Smooth muscle cell of the brain vasculature (primary cell): ENCODE measurements at regions not wholly inside any gene's neighbourhood (a gene's known extent, or its start where the extent isn't known, plus 50 kb on each side); places are given as distances from the start of the nearest gene placed in this dataset.

Source experiments
- DNase-seq: peaks from one replicate; pipeline ENCODE4 v3.0.0-alpha.2; 2012; ENCODE audit warnings: low read depth, low spot score

DNA sequence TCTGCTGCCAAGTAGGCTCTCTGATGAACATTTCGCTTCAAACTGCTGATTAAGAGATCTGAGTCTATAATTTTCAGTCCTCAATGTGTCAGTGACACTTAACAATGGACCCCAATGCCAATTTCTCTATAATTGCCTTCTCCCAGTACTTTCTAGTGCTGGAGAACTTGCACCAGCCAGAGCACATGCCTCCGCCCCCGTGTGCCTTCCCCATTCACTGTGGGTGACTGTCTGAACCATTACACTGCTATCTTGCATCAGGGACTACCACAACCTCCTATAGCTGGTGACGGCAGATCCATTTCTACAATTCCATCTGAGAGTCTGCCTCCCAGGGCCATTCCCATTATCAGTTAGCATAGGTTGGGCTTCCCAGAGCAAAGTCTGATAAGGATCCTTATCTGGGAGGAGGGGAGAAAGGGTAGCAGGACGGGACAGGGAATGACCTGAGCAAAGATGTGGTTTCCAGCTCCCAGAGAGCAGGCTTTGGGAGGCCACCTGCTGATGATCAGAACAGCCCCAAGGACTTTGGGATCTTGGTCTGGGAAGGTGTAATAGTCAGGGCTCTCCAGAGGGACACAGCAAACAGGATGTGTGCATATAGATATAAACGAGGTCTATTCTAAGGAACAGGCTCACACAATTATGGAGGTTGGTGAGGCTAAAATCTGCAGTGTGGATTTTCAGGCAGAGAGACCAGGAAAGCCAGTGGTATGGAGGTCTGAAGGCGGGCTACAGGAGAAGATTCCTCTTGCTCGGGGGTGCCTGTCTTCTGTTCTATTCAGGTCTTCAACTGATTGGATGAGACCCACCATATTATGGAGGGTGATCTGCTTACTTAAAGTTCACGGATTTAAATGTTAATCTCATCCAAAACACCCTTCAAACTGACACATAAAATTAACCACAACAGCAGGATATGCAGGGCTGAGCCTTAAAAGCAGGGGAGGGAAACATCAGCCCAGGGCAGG, 238.2 kb downstream of the PTPRU start:
- DNase-seq, result no peak

DNA sequence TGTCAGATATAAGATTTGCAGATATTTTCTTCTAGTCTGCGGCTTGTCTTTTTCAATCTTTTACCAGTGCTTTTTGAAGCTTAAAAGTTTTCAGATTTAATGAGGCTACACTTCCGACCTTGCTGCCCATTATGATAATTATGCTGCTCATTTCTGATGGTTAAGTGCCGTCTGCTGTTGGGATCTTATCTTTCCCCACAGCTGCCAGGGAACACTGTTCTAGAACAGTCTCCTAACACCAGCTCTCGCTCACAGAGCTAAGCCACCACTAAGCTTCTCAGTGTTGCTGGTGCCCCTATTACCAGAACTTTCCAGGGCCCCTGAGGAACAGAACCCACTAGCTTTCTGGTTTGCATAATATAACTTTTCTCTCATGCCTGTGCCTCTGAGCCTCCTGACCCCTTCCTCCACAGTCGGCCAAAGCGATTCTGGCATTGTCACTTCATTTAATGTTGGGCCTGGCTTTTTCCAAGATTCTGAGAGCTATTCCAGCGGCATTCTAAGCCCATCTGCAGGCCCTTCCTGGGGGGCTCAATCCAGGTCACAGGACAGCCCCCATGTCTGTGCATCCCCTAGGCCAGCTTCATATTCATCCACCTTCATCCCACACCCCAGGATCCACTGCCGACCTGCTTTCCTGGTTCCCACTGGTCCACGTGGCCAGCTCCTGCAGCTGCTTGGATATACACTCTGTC, 237.0 kb downstream of the PTPRU start:
- DNase-seq, result no peak

DNA sequence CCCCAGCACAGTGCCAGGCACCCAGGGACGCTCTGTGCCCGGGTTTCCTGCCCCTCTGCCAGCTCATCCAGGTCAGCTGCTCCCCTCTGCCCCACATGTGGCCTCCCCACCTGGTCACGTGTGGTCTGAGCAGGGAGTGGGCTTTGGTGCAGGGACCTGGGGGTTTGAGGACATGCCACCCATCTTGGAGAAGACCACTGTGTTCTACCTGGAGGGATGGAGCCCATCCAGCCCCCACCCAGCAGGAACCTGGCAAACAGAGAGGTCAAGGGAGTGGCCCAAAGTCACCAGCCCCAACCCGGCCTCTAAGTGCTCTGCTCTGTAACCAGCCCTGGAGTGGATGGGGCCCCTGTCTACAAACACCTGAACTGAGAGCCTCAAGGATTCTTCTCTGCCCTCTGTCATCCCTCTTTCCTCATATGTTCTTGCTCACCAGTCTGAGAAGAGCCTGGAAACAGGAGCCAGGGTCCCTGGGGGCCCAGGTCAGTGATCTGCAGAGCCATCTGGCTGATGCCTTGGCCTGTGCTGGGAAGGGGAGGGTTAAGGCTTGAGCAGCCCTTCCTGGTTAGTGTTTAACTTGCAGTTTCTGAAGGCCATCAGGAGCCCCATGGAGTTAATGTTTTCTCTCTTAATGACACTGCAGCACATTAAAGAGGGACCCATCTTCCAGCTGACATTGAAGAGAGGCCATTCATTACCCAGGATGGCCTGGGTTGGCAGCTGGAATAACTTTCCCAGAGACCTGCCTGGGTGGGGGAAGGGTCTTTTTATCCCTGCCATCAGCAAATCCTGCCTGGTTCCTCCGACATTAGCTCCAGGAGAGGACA, 235.4 kb downstream of the PTPRU start:
- DNase-seq, result no peak

DNA sequence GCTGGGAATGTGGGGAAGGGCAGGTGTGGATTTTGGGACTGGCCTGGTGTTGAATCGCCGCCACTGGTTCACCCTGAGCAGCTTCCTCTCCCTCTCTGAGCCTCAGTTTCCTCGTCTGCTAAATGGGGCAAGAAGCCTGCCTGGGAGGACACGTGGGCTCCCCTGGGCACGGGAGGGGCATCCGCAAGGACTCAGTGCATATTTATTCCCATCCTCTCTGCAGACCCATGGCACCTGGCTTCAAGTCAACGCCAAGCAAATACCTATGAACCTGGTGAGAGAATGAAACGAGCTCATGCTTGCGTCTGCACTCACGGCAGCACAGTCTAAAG, 234.4 kb downstream of the PTPRU start:
- no peak for DNase-seq

DNA sequence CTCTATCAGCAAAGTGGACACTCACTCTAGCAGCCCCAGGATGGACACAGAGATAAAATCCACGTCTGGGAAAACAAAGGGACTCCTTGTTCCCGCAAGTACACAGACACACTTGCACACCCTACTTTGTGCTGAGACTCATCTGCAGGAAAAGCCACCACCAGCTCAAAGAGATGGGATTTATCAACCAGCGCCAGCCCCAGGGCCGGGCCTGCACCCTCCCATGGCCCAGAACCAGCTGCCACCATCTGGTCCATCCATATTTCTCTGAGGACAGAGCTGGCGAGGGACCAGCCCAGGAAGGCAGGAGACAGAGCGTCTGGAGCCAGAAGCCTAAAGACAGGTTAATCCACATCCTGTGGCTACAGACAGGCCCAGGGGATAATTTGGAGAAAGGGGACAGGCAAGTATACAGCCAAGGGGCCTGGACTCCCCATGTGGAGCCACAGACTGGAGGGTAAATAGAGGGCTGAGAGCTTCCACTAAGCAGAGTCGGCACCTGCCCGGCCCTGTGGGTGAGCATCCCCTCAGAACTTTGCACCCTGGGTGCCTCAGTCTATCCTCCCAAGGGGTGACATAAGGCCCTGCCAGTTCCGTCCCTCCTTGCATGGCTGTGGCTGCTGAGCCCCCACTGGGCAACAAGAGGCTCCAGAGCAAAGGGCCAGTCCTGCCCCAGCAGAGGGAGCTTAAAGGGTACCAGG, 233.9 kb downstream of the PTPRU start:
- DNase-seq, result no peak

DNA sequence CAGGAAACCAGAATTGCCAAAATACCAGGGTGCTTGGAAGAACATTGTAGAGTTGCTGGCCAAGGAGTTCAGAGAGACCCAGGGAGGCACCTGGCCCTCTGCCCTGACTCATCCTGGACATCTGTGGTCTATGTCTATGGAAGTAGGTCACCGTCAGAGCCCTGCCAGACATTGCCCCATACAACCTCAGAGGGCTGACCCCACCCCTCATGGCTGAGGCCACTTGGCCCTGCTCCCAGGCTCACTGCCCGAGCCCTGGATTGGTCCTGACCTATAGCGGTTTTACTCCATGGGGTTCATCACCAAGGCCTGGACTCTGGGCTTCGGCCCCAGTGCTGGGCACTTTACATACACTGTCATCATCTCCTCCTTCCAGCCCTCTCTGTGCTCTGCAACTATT, 233.1 kb downstream of the PTPRU start:
- DNase-seq, result no peak

DNA sequence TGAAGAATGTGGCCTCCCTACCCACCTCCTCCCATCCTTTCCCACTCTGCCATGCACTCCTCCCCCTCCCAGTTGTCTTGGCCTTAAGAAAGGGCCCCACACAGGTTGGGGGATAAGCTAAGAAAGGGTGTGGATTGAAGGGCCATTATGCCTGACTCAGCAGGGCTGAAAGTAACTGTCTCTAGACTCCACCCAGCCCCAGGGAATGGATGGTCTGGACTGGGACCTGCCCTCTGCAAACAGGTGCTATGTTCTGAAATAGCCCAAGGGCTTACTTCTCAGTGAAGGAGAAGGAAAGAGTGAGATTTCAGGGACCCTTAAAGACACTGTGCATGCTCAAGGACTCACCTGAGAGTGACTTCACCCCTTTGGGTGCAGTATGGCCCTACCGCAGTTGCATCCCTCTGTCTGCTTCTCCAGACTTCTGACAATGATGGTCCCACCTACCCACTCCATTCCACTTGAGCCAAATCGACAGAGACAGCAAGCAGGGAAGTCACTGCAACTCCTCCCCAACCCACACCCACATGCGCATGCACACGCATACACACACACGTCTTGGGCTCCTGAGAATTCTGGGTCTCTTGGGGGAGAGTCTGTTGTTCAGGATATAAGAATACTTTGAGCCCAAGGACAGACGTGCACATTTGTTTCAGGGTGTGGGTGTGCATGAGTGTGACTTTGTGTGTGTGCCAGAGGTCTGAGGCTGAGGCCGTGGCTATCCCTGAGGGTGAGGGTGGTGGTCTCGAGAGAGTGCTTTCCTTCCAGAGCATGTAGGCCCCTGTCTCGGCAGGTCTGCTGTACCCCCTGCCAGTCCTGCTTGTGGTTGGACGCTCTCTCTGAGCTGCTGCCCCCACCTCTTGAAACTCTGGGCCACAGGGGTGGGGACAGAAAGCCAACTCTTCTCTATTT, 231.9 kb downstream of the PTPRU start:
- no peak for DNase-seq

DNA sequence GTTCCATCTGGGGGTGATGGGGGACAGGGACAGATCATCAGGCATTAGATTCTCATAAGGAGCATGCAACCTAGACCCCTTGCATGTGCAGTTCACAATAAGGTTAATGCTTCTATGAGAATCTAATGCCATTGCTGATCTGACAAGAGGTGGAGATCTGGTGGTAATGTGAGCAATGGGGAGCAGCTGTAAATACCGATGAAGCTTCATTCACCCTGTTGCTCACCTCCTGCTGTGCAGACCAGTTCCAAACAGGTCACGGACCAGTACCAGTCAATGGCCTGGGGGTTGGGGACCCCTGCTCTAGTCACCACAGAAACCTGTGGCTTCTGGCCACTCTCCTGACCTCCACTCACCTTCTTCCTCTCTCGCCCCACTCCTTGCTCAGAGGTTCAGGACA, 229.9 kb downstream of the PTPRU start:
- DNase-seq, result no peak

DNA sequence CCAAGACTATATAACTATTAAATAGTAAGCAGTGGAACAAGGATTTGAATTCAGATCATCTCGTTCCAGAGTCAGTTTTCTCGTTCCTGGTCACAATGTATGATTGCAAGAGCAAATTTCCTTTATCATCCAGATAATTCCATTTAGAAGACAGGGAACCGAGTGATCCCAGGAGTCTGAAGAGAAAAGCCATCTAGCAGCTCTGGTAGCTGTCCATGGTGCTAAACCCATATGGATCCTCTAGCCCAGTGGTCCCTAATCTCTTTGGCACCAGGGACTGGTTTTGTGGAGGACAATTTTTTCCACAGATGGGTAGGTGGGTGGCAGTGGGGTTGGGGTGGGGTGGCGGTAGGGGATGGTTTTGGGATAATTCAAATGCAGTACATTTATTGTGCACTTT, 229.4 kb downstream of the PTPRU start:
- no peak for DNase-seq

DNA sequence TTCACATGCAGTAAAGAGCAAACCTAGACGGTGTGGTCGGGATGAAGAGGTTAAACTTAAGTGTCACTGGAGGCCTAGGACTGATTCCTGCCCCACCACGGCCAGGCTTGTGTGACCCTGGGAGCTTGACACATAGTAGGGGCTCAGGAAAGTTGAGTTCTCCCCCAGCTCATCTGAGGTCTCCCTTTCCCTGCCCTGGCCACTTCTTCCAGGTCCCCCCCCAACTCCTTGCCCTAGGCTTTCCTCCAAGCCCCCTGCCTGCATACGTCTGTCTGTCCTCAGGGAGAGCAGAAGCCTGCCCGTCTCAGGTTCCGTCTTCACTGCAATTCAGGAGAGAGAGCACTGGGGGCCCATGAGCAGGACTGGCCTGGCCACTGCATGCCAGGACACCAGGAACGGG, 225.8 kb downstream of the PTPRU start:
- no peak for DNase-seq

DNA sequence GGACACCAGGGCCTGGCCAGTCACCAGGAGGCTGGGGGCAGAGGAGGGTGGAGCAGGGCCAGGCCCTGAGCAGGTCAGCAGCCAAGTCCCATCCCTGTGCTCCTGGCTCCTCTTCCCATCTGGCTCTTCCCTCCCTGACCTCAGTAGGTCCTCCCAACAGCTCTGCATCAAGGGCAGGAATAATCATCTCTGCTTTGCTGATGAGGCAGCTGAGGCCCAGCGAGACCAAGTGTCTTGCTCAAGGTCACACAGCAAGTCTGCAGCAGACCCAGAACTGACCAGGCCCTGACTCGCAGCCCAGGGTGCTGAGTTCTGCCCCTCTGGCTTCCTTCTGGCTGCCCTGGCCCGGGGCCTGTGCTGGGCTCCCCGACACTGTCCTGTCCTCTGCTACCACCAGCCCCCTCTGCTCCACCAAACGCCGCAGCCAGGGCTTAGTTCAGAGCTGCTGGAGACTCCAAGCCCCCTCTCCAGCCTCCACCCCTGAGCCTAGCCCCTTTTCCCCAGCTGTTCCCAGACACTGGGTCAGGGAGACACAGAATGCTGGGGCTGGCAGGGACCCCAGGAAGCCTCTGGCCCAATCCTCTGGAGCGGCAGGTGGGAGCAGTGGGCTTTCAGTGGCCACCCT, 224.9 kb downstream of the PTPRU start:
- no peak for DNase-seq

DNA sequence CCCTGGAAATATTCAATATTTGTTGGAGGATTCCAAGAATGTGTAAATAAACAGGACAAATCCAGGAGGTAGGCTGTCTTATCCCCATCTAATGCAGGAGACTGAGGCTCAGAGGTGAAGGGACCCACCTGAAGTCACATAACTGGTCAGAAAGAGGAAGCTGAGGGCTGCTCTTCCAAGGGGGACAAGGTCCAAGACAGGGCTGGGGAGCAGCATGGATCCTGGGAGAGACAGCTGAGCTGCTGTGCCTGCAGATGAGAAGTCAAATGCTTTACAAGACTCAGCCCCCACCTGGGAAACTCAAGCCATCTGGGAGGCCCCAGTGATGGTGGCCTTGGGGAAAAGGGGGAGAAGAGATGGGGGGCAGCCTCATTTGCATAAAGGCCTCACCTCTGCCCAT, 224.4 kb downstream of the PTPRU start:
- no peak for DNase-seq

DNA sequence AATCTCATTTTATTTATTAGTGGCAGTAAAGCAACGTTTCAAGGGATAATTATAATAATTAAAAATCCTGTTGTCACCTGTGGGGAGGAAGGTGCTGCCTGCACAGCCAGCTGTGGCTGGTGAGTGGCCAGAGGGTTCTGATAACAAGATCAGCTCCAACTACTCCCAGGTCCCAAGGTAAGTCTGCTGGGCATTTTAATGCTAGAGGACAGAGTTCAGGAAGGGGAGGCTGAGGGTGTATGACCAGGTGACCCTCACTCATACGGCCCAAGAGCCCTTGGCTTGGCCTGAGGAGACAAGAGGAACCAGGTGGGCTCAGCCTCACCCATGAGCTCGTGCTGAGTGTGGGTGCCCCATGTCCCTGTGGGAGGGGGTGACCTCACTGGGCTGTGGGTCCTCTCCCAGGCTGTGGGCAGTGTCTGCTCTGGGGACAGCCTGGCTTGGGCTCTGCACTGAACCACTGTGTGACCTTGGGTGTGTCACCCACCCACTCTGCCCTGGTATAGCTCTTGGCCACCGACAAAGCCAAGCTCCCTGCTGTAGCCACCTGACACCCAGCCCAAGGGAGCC, 223.8 kb downstream of the PTPRU start:
- no peak for DNase-seq

DNA sequence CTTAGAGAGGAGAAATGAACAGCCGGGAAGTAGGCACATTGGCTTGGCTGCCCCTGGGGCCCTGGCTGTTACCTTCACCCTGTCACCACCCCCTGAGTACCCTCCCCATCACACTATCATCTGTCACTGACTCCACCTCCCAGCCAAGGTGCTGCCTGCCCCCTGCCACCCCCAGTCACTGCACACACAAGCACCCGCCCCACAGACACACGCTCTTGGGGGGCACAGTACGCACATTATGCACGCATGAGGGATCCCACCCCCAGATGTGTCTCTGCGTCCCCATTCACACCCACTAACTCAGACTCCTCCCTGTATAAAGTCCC, 223.3 kb downstream of the PTPRU start:
- DNase-seq, result no peak

DNA sequence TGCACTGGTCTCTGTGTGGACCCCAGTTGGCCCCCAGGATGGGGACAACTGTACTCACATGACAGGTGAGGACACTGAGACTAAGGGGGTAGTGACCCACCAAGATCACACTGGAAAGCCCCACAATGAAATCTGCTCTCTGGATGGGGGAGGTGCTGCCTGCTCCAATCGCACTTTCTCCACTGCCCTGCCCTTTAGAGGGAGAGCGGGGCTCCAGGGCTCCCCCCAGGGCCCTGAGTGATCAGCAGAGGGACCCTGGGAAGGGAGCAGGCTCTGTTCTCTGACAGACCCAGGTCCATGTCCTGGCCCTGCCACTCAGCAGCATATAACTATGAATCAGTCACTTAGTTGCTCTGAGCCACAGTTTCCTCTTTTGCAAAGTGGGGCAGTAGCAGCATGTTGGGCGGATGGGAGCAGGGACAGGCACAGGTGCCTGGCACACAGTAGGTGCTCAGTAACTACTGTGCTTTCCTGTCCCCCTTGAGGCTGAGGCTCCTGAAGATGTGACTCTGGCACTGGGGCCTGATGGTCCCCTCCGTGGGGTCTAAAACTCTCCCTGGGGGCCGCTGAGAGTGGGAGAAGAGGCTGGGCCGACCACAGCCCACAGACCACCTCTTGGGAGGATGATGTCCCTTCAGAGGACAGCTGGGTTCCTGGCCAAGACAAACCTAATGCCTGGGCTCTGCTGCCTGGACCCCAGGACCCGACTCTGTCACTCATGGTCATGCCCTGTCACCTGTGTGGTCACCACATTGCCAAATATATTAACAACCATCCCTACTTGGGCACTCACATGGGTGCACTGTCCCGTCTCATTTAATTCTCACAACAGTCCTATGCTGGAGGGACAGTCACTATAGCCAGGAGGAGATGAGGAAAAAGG, 222.7 kb downstream of the PTPRU start:
- no peak for DNase-seq

DNA sequence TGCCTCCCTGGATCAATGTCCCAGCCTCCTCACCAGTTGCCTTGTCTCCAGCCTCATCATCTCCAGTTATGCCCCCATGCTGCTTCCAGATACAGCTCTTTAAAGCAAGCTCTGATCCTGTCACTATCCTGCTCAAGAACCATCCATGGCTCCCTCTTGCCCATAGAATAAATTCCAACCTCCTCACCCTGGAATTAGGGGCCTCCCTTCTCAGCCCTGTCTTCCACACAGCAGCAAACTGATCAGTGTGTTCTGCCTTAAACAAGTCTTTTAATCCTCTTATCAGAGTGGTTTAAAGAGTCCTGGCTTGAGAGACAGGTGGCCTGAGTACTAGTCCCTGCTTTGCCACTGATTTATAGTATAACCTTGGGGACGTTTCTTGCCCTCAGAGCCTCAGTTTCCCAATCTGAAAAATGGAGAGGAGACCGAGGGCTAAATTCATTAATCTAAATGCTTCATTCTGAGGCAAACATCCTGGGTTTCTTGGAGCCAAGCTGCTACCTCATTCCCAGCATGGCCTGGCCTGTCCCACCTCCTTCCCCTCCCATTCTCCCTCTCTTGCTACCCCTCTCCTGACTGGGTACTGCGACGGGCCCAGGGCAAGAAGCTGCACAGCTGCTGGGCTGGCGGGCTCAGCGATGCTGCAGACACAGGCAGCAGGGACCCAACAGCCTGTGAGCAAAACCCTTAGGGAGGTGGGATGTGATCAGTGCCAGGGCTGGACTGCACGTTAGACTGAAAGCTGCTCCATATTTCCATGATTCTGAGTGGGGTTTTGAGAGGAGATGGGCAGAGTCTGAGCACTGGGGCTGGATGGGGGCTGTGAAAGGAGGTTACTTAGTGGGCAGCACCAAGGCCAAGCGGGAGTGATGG, 221.4 kb downstream of the PTPRU start:
- no peak for DNase-seq

DNA sequence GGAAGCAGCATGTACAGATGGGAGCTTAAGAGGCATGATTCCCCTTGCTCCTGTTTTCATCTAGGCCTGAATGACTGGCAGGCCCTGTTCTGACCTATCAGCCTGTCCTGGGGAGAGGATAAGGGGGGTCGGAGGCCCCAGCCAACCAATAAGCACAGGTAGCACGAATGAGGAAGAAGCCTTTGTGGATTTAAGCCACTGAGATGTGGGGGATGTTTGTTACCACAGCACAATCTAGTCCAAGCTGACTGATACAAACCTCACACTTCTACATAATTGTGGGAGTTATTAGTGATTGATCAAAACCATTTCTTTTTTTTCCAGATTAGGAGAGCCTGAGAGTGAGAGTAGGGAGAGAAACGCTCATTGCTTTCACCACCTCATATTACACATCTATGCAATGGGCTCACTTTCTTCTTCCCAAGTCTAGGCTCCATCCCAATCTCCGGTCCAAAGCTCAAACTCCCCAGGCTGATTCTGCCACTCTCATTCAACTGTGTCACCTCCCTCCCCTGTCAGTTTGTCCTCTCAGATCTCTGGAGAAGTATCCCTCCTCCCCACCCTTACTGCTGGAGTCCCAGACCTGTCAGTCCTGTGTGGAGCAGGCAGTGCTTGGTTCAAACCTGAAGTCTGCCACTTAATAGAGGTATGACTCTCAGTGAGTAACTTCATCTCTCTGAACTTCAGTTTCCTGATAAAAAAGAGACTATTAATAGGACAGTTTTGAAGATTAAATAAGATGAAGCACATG, 220.5 kb downstream of the PTPRU start:
- DNase-seq, result no peak
